ENCODE measurements at regions not wholly inside any gene's neighbourhood (a gene's known extent, or its start where the extent isn't known, plus 50 kb on each side); places are given as distances from the start of the nearest gene placed in this dataset.
"Not testable (repeated sequence)": the region's sequence is repeated elsewhere in the genome, so short reads cannot be mapped to it uniquely, and the experiment has no call there.

DNA sequence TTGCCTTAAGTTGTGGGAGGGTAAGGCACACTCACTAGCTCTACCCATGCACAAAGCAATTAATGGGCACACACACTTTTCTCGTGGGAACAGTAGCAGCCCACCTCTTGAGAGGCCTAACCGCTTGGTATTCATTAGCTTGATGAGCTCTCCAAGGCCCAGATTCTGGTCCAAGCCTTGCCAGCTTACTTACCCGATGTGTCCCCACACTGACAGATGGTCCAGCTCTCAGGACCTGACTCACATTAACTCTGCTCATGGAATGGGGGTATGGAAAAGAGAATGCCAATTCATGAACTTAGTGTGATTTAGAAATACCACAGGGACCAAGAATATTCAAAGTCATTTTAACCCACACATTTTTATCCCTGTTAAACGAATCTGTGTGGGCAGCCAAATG lies 106.8 kb upstream of the CACHD1 start:
- no peak for ATAC-seq

DNA sequence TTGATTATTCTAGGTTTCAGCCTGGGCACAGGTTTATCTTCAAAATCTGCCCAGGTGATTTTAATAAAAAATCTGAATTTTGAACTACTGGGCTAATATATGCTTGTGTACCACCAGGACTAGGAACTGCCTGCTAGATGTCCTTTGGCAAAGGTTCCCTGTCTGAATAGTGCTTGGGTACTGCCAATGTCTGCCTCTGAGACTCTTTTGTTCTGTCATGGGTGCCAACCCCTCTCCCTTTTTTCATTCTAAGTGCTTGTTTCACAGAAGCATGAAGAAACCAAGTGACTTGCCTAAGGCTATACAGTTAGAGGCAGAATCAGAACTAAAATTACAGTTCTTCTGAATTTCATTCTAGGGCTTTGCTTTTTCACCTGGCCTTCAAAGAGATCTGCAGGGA lies 106.3 kb upstream of the CACHD1 start:
- ATAC-seq: no peak

- ATAC-seq: no peak
Measured at GRCh38 chr1:64366821-64367220, 103.1 kb upstream of the CACHD1 start.

- no peak for ATAC-seq
Measured at GRCh38 chr1:64368344-64368743, 101.6 kb upstream of the CACHD1 start.

- no peak for ATAC-seq
Measured at GRCh38 chr1:64378826-64379225, 91.1 kb upstream of the CACHD1 start.

DNA sequence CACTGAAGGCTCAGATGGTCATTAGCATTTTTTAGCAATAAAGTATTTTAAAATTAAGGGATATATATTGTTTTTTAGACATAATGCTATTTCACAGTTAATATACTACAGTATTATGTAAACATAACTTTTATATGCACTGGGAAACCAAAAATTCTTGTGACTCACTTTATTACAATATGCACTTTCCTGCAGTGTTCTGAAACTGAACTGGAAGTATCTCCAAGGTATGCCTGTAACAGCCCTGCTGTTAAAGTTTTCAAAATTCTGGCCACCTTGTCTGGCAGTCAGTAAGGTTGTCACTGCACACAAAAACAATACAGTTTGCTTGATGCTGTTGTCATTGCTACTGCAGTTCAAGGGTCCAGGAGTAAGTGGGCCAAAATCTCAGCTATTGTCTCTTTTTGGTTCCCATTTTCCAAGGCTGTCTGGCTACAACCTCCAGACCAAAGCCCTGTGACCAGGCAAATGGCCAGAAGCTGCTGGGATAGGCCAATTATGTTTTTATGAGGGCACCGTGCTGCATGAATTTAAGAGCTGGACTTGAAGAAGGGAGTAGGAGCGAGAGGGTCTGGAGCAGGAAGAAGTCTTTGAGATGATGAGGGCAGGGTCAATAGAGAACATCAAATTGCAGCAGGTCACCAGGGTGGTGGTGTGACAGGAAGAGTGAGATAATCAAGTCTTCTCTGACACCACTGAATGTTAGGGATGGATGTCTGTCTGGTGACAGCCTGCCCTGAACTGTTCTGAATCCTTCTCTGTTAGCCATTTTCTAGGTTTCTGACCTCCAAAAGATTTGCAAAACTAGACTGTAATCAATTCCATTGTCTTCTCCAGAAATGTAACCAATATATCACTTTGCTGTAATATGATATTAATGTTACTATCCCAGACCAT lies 82.3 kb upstream of the CACHD1 start:
- no peak for ATAC-seq

- ATAC-seq: no peak
Measured at GRCh38 chr1:64388336-64388735, 81.6 kb upstream of the CACHD1 start.

GRCh38 chr1:64392109-64392508 lies 77.8 kb upstream of the CACHD1 start:
- peak; percentile 46 for ATAC-seq

DNA sequence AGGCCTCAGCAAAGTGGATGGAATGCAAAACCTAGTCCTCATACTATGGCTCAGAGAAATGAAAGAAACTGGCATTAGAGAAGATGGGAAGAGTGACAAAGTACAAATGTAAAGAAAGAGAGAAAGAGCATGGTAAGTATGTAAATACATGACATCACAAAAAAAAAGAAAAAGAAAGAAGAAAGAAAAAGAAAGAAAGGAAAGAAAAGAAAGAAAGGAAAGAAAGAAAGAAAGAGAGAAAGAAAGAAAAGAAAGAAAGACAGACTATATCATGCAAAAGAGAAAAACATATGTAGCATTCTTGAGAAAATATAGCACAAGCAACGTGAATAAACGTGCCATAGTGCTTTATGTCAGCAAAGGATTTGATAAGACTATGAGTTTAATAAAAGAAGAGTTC lies 76.1 kb upstream of the CACHD1 start:
- no peak for ATAC-seq

- no peak for ATAC-seq
Measured at GRCh38 chr1:64396817-64397216, 73.1 kb upstream of the CACHD1 start.

DNA sequence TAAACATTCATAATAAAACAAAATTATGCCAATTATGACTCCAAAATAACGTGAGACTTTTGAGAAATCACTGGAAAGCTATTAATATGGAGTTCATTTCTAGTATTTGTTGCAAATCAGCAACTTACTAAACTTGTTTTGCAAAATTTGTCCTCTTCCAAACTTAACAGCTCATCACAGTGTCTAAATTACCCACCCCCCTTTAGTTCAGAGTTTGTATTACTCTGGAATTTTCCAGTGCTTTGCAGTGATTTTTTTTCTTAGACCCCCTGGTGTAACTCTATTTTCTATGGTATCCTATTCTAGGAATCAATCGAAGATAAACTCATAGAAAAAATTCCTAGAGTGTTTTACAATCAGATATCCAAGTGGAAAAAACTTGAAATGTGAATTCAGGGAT lies 72.4 kb upstream of the CACHD1 start:
- no peak for ATAC-seq

DNA sequence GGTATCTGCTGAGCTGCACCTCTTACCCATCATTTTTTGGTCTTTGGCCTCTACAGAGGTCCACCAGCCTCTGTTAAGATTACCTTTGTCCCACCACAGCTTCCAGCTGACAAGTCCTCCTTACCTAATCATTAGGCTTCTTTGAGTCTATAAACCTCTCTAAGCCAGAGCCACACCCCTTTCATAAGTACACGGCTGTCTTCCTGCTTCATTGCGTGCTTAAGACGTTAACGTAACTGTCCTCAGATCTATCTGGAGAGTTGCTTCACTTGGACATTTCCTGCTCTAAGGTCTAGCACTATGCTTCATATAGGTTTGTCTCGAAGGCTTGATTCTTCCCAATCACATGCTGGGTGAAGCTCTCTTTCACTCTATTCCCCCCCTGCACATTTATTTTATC lies 71.0 kb upstream of the CACHD1 start:
- peak; percentile 52 for ATAC-seq

DNA sequence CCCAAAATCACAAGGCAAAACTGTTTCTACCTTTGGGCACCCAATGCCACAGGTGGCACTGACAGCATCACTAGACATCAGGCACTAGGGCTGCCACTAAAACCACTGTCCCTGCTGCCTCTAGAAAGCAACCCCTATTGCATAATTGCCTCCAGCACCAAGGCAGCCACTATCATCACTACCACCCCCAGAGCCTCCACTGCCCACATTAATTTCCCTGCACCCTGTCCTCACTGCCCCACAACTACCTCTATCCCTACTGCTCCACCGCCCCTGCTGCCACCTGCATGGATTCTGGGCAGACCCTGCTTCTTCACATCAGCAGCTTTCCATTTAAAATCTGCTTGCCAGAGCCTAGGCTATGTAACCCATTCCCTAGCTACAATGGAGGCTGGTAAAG lies 68.6 kb upstream of the CACHD1 start:
- ATAC-seq: no peak

DNA sequence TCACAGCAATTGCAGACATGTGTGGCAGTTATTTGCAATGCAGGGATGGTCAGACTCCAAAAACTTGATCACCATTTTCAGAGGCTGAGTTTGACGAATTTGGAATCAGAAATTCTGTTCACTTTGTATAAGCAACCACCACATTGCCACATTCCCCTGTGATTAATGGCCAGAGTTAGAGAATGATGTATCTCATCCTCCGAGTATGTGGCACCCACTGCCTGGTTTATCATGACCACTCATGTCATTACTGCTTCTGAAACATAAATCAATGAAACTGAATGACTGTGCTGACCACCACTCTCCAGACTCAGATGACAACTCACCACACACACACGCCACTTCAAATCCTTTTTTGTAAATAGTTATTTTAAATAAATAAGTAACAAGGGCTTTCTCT lies 66.6 kb upstream of the CACHD1 start:
- ATAC-seq: no peak

DNA sequence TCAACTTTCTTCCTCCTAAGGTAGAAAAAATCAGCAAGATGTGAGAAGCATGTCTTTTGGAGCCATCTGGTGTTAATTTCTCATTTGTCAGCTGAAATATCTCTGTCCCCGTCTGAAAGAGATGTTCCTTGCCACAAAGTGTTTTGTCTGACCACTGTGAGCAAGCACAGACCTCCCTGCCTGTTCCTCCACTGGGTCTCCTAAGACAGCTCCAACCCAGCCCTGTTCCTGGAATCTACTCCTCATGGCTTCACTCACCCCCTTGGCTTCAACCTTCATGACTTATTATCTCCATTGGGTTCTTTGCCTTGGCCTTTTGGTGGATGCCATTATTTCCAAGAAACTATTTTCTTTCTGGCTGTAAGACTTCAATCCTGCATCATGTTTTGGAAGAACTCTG lies 65.7 kb upstream of the CACHD1 start:
- ATAC-seq: no peak

GRCh38 chr1:64405833-64406232 lies 64.1 kb upstream of the CACHD1 start:
- ATAC-seq: peak; percentile 48

GRCh38 chr1:64410217-64410616 lies 59.7 kb upstream of the CACHD1 start:
- no peak for ATAC-seq

DNA sequence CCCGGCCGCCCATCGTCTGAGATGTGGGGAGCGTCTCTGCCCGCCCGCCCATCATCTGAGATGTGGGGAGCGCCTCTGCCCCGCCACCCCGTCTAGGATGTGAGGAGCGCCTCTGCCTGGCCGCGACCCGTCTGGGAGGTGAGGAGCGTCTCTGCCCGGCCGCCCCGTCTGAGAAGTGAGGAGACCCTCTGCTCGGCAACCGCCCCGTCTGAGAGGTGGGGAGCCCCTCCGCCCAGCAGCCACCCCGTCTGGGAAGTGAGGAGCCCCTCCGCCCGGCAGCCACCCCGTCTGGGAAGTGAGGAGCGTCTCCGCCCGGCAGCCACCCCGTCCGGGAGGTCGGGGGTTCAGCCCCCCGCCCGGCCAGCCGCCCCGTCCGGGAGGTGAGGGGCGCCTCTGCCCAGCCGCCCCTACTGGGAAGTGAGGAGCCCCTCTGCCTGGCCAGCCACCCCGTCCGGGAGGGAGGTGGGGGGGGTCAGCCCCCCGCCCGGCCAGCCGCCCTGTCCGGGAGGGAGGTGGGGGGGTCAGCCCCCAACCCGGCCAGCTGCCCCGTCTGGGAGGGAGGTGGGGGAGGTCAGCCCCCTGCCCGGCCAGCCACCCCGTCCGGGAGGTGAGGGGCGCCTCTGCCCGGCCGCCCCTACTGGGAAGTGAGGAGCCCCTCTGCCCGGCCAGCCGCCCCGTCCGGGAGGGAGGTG lies 54.9 kb upstream of the CACHD1 start:
- ATAC-seq: not testable (repeated sequence)

DNA sequence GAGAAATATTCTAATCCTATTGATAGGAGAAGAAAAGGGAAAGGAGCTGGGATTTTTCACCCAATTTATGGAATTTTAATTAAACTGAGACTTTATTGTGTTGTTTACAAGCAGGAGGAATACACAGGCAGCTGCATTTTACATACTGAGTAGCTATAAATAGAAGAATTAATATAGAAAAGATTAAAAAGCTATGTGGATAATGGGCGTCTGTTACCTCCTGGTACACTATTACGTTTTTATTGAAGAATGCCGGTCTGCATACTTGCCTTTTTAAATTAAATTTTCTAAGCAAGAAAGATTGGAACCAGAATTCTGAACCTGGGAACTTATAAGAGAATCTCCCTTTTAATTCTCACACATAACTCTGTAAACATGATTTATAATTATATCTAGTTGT lies 52.1 kb upstream of the CACHD1 start:
- no peak for ATAC-seq

Data from esophagus mucosa (tissue), 1 donor.